ENCODE measurements at regions not wholly inside any gene's neighbourhood (a gene's known extent, or its start where the extent isn't known, plus 50 kb on each side); places are given as distances from the start of the nearest gene placed in this dataset.

- TF ChIP-seq, protein P1, sequence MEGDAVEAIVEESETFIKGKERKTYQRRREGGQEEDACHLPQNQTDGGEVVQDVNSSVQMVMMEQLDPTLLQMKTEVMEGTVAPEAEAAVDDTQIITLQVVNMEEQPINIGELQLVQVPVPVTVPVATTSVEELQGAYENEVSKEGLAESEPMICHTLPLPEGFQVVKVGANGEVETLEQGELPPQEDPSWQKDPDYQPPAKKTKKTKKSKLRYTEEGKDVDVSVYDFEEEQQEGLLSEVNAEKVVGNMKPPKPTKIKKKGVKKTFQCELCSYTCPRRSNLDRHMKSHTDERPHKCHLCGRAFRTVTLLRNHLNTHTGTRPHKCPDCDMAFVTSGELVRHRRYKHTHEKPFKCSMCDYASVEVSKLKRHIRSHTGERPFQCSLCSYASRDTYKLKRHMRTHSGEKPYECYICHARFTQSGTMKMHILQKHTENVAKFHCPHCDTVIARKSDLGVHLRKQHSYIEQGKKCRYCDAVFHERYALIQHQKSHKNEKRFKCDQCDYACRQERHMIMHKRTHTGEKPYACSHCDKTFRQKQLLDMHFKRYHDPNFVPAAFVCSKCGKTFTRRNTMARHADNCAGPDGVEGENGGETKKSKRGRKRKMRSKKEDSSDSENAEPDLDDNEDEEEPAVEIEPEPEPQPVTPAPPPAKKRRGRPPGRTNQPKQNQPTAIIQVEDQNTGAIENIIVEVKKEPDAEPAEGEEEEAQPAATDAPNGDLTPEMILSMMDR (IDR thresholded peaks at IDR 0.05; ENCODE audit: low read length), result no peak
- TF ChIP-seq EZH2 (IDR thresholded peaks at IDR 0.05; ENCODE audit: borderline replicate concordance, low read length), result no peak
Observed at GRCh38 chr1:65525266-65526048, 105.0 kb downstream of the LEPR start.
